HCT116 (cell line): ENCODE measurements at regions not wholly inside any gene's neighbourhood (a gene's known extent, or its start where the extent isn't known, plus 50 kb on each side); places are given as distances from the start of the nearest gene placed in this dataset.

Source experiments
- ATF3 ChIP-seq: IDR thresholded peaks from 2 replicates; pipeline ENCODE4 v1.6.1; 2012
- CEBPB ChIP-seq: IDR thresholded peaks from 2 replicates; pipeline ENCODE4 v1.6.1; 2012; ENCODE audit warnings: low read depth
- EGR1 ChIP-seq: IDR thresholded peaks from 2 replicates; pipeline ENCODE4 v1.6.1; 2012; ENCODE audit warnings: low read depth
- POLR2AphosphoS5 ChIP-seq: IDR thresholded peaks from 2 replicates; pipeline ENCODE4 v1.6.1; 2011; ENCODE audit warnings: mild to moderate bottlenecking, low read depth, low read length, moderate library complexity
- RAD21 ChIP-seq: IDR thresholded peaks from 2 replicates; pipeline ENCODE4 v1.6.1; 2012; ENCODE audit warnings: low read depth, mild to moderate bottlenecking
- ZFX ChIP-seq: fragments of 450-650 bp; IDR thresholded peaks from 2 replicates; pipeline ENCODE4 v1.6.1; 2017
- TF ChIP-seq, protein P1 (sequence below), 3 experiments: fragments of 200-600 bp in 1 of 3; sonication (generic) in 1 of 3; IDR thresholded peaks in 2 of 3; conservative IDR thresholded peaks in 1 of 3; 2 replicates each; pipeline ENCODE4 v1.5.1; 2012 to 2017; ENCODE audit warnings: low read depth in 2 of 3, low read length in 2 of 3, antibody characterized with exemption in 1 of 3, borderline replicate concordance in 1 of 3, control low read depth in 1 of 3, mild to moderate bottlenecking in 1 of 3, mixed read lengths in 1 of 3, mixed run types in 1 of 3, moderate library complexity in 1 of 3; ENCODE audit not compliant: insufficient read depth in 1 of 3

GRCh38 chr1:2923351-2923750 is 97.9 kb upstream of the ACTRT2 start:
- TF ChIP-seq ATF3 (no peak), CEBPB (no peak), ZFX (no peak), POLR2AphosphoS5 (no peak), EGR1 (no peak), RAD21 (no peak)
- TF ChIP-seq, protein P1, sequence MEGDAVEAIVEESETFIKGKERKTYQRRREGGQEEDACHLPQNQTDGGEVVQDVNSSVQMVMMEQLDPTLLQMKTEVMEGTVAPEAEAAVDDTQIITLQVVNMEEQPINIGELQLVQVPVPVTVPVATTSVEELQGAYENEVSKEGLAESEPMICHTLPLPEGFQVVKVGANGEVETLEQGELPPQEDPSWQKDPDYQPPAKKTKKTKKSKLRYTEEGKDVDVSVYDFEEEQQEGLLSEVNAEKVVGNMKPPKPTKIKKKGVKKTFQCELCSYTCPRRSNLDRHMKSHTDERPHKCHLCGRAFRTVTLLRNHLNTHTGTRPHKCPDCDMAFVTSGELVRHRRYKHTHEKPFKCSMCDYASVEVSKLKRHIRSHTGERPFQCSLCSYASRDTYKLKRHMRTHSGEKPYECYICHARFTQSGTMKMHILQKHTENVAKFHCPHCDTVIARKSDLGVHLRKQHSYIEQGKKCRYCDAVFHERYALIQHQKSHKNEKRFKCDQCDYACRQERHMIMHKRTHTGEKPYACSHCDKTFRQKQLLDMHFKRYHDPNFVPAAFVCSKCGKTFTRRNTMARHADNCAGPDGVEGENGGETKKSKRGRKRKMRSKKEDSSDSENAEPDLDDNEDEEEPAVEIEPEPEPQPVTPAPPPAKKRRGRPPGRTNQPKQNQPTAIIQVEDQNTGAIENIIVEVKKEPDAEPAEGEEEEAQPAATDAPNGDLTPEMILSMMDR (IDR thresholded peaks at IDR 0.05 in 2 of 3, conservative IDR thresholded peaks at IDR 0.05 in 1 of 3; ENCODE audit: borderline replicate concordance in 1 of 3, insufficient read depth in 1 of 3, low read depth in 2 of 3, low read length in 2 of 3), result no peak
